Astrocyte (in vitro differentiated cells and primary cell): ENCODE measurements at regions not wholly inside any gene's neighbourhood (a gene's known extent, or its start where the extent isn't known, plus 50 kb on each side); places are given as distances from the start of the nearest gene placed in this dataset.
"Not testable (repeated sequence)": the region's sequence is repeated elsewhere in the genome, so short reads cannot be mapped to it uniquely, and the experiment has no call there.

Experiments
- EZH2 ChIP-seq: IDR thresholded peaks from 2 replicates; pipeline ENCODE4 v1.6.1; 2012; ENCODE audit warnings: mild to moderate bottlenecking, low read length, inconsistent platforms; ENCODE audit not compliant: insufficient read depth
- TF ChIP-seq, protein P1 (sequence below): IDR thresholded peaks from 2 replicates; pipeline ENCODE4 v1.5.1; 2011; ENCODE audit warnings: low read depth, mild to moderate bottlenecking, inconsistent platforms, low read length, moderate library complexity; ENCODE audit not compliant: insufficient read depth

DNA sequence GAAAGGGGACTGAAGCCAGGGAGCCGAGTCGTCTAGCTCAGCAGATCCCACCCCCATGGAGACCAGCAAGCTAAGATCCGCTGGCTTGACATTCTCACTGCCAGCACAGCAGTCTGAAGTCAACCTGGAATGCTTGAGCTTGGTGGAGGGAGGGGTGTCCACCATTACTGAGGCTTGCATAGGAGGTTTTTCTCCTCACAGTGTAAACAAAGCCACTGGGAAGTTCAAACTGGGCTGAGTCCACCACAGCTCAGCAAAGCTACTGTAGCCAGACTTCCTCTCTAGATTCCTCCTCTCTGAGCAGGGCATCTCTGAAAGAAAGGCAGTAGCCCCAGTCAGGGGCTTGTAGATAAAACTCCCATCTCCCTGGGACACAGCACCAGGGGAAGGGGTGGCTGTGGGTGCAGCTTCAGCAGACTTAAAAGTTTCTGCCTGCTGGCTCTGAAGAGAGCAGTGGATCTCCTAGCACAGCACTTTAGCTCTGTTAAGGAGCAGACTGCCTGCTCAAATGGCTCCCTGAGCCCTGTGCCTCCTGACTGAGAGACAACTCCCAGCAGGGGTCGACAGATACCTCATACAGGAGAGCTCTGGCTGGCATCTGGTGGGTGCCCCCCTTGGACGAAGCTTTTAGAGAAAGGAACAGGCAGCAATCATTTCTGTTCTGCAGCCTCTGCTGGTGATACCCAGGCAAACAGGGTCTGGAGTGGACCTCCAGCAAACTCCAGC lies 942.0 kb upstream of the ROBO1 start:
- TF ChIP-seq, protein P1, sequence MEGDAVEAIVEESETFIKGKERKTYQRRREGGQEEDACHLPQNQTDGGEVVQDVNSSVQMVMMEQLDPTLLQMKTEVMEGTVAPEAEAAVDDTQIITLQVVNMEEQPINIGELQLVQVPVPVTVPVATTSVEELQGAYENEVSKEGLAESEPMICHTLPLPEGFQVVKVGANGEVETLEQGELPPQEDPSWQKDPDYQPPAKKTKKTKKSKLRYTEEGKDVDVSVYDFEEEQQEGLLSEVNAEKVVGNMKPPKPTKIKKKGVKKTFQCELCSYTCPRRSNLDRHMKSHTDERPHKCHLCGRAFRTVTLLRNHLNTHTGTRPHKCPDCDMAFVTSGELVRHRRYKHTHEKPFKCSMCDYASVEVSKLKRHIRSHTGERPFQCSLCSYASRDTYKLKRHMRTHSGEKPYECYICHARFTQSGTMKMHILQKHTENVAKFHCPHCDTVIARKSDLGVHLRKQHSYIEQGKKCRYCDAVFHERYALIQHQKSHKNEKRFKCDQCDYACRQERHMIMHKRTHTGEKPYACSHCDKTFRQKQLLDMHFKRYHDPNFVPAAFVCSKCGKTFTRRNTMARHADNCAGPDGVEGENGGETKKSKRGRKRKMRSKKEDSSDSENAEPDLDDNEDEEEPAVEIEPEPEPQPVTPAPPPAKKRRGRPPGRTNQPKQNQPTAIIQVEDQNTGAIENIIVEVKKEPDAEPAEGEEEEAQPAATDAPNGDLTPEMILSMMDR: not testable (repeated sequence)
- TF ChIP-seq EZH2: not testable (repeated sequence)
